Renal pelvis (tissue), 1 donor: ENCODE measurements at regions not wholly inside any gene's neighbourhood (a gene's known extent, or its start where the extent isn't known, plus 50 kb on each side); places are given as distances from the start of the nearest gene placed in this dataset.
"Not testable (repeated sequence)": the region's sequence is repeated elsewhere in the genome, so short reads cannot be mapped to it uniquely, and the experiment has no call there.

Experiments
- DNase-seq: peaks from one replicate; pipeline ENCODE4 v3.0.0-alpha.2; 2013

DNA sequence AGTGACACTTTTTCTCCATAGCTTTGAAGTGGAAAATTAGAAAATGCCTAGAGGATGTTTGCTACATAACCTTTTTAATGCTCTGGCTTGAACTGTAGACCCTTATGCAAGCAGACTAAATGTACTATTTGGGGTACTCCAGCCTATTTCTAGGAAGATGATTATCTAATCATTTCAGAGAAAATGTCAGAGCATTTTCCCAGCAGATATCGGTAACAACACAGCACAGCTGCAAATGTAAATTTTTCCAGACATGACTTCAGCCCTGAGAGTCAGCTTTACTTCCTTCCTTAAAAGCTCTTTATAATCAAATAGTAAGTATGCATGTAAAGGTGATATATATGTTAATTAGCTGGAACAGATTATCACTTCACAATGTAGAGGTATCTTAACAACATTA, 1647.1 kb downstream of the SUCLG1 start:
- no peak for DNase-seq

DNA sequence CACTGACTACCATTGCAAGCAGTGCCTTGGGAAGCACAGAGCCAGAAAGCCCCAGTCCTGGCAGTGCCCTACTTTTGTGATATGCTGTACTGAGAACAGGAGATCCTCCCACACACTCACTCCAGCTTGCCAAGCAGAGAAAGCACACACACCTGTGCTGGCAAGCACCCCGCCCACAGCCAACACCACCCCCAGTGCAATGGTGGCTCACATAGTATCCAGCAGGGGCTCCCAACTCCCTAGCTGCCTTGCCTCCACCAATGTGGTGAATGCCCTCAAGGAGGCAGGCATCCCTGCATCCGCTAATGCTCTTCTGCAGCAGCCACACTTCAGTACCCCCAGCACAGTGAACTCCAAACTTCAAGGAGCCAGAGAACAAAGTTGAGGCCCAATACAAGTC, 1655.8 kb downstream of the SUCLG1 start:
- DNase-seq, result no peak

DNA sequence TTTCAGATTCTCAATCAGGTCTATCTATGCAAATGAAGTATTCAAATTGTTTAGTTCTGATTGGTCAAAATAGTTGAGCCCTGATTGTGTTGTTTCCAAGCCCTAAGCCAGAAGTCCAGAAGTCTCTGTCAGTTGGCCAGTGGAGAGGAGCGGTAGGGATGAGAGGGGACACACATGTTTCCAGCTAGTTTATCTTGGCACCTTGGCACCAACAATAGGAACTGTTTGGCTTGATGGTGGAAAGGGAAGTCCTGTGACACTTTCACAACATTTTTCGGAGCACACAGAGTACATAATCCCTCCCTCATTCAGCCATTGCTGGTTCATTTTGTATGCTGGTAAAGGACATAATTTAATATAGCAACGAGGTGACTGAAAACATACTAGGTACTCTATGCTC, 1661.6 kb downstream of the SUCLG1 start:
- DNase-seq, result no peak

DNA sequence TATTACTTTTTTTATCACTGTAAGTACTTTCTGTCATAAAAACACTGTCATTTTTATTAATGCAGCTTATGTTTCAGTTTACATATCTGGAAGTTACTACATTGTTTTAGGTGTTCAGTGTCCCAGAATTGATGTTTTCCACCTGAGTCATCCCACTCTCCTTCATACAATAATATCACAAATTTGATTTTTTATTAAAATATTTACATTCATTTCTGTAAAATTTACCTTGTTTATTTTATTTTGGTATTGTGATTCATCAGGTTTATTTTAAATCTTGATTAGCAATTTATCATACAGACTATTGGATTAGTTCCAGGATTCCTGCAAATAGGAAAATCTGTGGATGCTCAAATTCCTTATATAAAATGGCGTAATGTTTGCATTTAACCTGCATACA, 1662.9 kb downstream of the SUCLG1 start:
- DNase-seq, result no peak

DNA sequence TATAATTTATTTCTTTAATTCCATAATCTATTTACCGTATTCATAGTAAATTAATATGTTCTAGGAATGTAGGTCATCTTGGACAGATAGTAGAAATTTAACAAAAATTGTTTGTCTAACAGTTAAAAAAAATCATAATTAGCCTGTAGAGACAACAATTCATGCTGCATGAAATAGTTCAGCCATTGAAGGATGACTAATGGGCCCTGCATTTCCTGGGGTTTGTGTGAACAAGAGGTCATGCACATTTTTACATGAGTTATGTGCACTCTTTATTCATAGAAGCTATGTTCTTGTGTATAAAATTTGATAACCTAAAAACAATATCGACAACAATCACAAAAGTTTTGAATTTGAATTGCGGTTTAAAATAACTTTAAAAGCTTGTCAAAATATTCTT, 1663.6 kb downstream of the SUCLG1 start:
- DNase-seq, result no peak

DNA sequence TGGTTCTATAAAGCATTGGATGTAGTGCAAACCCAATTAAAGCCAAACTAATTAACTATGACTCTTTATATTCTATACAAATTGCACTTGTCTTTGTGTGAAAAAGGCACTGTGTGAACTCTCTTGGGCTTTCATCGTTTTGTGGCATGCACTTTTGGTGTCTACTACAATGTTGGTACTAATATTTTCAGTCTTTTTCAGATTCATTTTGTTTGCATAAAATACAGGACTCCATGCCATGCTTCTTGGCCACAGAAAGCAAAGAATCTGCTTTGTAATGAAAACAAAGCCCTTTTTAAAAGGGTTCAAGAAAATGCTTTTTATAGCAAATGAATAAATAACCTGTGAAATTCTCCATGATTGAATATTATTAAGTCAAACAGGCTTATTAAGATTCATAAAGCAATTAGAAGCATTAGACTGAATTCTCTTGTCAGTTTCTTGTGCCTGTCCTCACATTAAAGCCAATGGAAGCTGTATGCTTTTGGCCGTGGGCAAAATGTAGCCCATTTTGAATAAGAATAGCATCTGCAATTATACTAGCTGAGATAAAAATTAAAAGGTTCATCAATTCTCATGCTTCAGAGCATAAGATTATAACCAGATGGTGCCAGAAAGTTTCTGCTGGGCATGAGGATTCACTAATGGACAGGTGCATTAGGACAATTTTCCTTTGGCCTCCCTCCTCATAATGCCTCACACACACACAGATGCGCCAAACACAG, 1665.2 kb downstream of the SUCLG1 start:
- no peak for DNase-seq

DNA sequence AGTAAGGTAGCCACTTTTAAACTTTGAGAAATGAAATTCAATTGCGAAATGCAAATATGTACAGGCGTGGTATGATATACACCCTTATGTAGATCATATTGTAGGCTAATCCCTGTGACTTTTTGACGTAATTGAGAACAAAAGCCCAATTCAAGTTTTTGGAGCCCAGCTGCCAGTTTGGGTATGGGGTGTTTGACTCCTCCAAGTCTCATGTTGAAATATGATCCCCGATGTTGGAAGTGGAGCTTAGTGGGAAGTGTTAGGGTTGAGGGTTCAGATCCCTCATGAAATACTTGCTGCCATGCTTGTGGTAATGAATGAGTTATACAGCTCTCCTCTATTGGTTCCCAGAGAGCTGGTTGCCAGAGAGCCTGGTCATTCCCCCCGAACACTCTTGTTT, 1666.8 kb downstream of the SUCLG1 start:
- no peak for DNase-seq

DNA sequence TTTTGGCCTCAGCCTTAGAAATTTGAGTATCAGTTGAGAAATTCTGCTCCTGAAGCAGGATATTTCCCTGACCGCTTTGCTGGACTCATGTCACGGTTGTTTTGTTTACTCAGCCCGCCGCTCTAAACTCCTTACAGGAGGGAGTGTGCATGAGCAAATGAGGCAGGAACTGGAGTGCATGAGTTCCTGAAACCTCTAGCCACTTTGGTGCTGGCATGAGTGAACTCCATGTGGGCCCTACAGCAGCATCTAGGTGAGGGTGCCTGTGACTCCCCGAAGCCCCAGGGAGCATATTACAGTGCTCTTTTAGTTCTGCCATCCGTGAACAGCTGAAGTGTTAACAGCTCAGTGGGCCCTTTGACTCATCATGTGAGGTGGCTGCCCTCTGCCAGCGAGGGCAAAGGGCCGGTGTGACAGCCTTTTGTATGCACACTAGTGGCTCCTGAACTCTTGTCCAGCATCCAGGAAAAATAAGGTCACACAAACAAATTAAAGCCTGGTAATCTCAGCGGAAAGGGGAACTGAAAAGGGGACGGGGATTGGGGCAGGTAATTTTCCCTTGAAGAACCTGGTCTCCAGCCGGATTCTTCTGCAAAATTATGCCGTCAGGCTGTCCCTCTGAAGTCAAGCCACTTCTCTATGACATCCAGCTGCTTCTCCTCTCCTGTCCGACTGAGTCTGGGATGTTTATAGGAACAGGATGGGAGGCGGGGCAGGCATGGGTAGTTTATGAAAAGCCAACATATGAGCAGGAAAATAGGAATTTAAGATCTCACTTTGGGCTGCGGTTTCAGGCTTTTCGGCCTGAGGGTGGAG, 1668.7 kb downstream of the SUCLG1 start:
- peak; percentile 52 for DNase-seq

DNA sequence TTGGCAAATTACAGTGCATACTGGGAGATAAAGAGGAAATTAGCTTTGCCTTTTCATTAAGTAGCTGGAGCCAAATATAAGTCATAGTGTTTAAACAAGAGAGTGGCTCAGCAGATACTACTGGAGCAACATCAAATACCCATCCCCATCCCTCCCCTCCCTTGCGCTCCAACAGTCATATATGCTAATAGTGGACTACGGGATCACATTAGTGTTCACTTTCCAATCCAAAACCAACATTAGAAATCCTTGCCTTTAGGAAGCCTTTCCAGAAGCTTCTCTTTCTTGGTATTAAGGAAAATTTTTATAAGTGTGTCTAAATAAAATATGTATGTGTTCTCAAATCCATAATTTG, 1669.3 kb downstream of the SUCLG1 start:
- peak; percentile 29 for DNase-seq

DNA sequence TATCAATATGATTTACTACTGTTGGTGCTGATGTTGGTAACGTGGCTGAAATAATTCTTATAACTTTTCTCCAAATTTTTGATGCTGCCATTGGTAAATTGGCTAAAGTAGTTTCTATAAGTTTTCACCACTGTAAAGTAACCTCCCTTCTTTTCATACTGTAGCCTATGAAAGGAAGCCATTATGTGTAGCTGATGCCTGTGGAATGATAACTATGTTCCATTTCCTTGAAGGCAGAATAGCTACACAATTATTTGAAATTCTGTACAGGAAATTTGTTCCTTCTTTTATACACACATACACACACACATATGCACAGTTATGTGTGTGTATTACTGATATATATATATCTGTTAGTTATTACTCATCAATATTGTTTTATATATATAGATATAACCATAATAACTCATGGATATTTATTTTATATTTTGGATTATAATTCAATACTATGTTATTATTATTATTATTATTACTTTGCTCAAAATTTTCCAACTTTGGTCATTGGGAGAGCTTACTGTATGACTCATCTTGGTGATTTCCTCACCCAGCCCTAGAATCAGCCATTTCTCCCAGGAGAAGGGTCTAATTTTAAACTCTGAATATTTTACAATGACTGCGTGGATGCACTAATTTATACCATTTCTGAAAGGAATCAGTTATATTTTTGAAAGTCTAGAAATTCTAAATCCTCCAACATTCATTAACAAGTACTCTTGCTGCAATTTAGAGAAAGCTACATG, 1677.7 kb downstream of the SUCLG1 start:
- DNase-seq, result no peak

DNA sequence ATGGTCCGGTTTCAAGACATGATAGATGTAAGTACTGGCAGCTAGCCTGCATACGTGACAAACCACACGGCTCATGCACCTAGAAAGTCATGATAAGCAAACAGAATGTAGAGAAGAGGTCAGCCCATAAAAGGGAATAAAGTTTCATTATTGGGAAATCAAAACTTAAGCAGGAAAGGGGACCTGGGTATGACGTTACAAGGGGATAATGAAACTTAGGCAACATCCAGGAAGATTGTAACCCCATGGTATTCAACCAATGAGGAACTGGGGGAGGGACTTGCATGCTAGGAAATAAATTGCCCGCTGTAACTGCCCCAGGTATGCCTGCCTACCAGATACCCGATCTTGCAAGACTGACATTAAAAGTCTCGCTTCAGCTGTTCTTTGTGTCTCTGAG, 1679.0 kb downstream of the SUCLG1 start:
- no peak for DNase-seq

DNA sequence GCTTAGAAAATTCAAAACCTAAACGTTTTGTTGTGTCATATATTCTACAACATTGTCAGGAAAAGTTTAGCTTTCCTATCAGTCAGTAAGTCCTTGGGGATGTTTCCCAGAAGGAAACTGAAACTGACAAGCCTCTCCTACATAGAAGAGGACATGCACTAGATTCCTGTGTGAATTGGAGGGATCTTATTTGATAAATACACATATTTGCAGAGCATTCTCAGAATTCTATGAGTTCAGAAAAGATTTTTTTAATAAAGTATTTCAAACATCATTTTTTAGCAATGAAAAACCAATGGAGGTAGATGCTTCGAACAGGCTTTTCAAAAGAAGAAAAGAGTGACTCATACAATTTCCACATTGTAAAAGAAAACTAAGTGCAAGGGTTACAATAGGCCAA, 1706.7 kb downstream of the SUCLG1 start:
- DNase-seq, result no peak

DNA sequence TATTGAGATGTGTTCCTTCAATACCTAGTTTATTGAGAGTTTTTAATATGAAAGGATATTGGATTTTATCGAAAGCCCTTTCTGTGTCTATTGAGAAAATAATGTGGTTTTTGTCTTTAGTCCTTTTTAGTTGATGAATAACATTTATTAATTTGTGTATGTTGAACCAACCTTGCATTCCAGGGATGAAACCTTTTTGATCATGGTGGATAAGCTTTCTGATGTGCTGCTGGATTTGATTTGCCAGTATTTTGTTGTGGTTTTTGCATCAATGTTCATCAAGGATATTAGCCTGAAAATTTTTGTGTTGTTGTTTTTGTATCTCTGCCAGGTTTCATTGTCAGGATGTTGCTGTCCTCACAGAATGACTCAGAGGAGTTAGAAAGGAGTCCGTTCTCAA, 1710.4 kb downstream of the SUCLG1 start:
- no peak for DNase-seq

DNA sequence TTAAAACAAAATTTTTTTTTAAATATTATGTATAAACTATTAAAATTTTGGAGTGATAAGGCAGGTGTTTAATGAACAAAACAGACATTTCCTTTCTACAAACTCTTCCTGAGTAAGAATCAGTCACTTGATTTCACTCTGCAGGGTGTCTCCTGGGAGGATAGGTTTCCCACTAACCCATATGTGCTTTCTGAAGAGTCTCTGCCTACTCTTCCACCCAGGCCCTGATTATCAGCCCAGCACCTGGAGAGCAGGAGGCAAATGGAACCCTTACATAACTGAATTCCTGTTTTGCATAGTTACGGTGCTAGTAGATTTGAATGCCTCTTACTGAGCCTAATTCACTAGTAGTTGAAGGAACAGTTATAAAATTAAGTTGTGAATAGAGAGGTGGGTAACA, 1718.6 kb downstream of the SUCLG1 start:
- no peak for DNase-seq

DNA sequence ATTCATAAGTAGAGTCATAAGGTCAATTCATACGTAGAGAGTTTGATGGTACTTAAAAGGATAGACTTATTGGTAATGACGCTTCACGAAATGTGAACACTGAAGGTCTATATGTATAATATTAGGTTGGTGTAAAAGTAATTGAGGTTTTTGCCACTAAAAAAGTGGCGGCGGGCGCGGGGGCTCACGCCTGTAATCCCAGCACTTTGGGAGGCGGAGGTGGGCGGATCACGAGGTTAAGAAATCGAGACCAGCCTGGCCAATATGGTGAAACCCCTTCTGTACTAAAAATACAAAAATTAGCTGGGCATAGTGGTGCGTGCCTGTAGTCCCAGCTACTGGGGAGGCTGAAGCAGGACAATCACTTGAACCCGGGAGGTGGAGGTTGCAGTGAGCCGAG, 1721.1 kb downstream of the SUCLG1 start:
- not testable (repeated sequence) for DNase-seq

DNA sequence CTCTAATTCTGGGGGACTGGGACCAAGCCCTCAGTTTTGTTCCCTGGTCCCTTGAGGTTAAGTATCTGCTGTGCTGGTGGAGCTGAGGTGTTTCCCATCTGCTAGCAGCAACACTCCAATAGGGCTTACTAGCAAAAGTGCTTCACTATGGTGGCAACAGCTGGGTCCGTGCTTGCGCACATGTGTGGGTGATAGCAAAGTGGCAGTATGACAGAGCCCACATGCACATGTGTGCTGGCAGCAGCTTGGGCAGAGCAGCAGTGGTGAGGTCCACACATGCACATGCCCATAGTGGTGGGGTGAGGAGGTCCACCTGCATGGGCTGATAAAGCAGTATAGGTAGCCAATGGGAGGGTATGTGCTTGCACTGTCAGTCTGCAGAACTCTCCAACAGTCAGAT, 1723.7 kb downstream of the SUCLG1 start:
- no peak for DNase-seq

DNA sequence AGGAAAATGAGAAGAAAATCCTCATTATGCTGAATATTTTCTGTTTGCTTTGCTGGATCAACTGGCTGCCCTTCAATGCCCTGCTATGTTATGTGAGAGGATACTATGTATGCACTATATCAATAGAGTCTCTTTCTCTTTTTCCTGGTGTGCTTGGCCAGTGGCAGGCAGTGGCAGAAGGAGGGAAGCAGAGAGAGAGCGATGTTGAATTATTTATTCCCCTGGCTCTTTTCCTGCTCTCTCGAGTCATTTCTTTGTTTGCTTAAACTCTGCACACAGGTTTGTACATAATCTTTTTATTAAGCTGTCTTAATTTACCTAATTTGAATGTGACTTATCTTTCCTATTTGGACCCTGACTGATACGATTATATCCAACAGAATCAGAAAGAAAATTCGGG, 1727.3 kb downstream of the SUCLG1 start:
- DNase-seq, result no peak

DNA sequence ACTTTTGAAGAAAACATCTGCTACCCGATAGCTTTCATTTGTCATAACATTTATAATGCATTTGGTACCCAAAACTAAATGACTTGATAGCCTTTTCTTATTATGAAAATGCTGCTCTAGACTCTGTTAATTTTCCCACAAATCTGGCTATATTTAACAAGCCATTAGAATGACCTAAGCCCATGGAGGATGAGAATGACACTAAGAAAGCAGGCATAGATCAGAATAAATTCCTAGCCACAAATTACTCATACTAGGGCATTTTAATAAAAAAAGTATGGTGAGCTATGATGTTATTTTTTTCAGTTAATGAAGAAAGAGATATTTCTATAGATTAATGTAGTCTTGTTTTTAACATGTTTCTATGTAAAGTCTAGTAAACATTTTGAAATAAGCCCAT, 1728.3 kb downstream of the SUCLG1 start:
- no peak for DNase-seq

DNA sequence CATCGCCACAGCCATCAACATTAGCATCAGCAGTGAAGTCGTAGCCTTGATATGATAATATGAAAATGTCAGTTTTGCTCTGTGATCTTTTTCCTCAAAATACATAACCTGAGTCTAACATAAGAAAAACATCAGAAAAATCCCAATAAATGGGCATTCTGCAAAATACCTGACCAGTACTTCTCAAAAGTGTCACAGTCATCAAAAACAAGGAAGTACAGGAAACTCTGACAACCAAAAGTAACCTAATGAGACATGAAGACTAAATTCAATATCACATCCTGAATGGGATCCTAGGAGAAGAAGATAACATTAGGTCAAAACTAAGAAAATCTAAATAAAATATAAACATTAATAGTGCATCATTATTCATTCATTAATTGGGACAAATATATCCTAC, 1731.0 kb downstream of the SUCLG1 start:
- DNase-seq, result no peak

DNA sequence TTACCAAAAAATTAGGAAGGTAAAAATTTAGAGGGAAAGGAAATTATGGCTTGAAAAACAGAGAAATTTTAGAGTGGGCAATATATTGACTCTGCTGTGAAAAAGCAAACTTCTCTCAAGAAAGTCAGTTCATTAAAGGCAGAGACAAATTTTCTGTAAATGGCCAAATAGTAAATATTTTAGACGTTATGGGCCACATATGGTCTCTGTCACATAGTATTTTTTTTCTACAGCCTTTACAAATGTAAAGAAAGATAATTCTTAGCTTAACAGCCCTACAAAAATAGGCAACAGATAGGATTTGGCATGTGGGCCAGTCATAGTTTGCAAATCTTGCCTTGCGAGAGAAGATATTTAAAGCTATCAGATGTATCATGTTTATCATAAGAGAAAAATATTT, 1750.4 kb downstream of the SUCLG1 start:
- DNase-seq, result no peak

DNA sequence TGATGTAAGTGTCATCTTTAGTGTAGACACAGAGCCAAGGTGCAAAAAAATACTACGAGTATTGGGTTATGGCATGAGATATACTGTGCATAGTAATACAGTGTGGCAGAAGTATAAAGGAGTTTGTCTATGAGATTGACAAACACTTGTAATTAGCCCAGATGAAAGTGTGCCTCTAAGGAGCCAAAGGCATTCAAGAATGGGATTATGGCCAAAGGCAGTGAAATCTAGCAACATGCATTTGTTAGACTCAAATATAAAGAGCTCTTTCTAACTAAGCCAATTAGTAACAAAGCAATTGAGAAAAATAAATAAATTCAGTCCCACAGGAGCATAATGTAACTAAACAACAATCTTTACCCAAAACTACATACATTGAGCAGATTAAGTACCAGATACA, 1761.8 kb downstream of the SUCLG1 start:
- DNase-seq, result no peak

DNA sequence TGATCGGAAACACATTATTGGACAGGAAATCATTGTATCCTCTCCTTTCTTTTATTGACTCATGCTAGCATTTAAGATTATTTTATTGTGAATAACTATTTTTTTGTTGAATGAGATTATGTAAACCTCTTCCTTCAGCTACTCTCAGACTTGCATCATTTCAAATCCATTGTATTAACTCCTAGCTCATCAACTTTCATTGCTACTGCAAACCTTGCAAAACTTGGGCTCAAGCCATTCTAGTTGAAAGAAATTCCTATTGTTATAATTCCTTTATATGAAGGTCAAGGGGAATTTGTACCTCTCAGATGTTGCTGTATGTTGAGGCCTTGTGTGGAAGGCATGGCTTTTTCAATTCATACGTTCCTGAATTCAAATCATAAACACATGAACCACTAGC, 1764.6 kb downstream of the SUCLG1 start:
- no peak for DNase-seq

DNA sequence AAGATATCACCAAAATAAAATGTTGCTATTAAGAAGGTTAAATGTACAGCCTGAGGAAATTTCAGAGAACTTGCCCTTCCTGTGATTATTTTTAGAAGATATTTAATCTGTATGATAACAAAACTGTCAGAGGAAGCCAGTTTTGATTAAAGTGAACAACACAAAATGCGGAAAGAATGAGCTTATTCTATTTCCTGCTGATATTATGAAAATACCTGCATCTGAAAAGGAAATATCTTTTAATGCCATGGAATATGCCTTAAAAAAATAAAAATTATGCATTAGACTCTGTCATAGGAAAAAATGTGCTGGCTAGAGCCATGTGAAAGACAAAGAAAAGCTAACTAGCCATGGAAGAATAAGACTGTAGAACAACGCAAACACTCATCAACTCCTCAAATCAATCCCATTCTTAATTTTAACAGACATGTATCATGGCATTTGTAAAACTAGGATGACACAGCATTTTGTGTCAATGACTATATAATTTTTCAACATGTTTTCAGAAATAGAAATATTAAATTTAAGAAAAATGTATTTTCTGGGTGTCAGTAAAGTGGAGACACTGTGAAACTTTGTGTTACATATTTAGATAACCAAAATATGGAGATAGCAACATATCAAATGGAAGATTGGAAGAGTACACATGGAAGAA, 1768.2 kb downstream of the SUCLG1 start:
- no peak for DNase-seq
